ENCODE measurements at regions not wholly inside any gene's neighbourhood (a gene's known extent, or its start where the extent isn't known, plus 50 kb on each side); places are given as distances from the start of the nearest gene placed in this dataset.
"Not testable (repeated sequence)": the region's sequence is repeated elsewhere in the genome, so short reads cannot be mapped to it uniquely, and the experiment has no call there.

DNA sequence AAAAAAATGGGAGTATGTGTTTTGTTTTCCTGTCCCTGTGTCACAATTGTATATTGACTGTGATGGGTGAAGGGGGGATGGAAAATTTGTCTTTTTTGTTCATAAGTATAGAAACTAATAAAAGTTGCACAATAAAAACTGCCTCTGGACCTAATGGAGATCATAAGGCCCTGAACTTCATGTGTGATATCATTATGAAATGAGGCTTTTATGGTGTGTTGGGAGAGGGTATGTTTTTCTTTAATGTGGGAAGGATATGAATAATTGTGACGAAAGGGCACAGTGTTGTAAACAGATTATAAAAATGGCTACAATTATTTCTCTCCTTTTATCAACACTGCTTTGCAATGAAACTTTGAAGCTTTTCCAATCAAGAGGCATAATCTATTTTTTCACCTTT, 1889.3 kb upstream of the CELF4 start:
- no peak for DNase-seq (ENCODE audit: low spot score)

DNA sequence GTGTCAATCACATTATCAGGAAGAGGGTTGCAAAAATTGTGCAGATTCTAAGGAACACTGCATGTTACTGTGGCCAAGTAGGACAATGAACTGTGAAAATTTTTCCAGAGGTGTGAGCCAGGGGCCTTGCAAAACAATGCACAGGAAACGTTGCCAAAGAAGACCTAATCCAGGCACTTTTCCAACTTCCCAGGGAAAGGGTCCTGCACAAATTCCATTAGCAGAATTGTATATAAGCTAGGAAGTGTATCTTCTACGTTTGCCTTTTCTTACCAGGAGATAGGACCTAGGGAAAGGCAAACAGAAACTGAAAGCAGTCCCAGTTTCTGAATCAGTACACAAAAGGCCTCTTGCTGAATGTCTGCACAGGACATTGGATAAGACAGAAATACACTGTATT, 1888.3 kb upstream of the CELF4 start:
- peak; percentile 29 for DNase-seq (ENCODE audit: low spot score)

DNA sequence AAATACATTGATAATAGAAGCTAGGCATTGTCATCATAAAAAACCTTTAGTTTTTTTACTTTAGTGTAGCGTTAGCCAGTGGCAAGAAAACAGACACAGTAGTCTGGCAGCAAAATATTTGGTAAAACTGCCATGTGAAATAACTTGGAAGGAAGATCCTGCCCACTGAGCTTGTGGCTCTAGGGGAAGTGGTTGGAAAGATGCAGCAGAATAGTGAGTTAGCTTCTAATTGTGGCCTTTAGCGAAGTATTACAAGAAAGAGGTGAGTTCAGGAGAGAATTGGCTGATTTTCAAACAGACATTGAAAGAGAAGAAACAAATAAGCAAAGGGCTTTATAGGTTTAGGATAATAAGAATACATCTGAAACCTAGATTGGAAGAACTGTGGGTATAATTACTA, 1887.8 kb upstream of the CELF4 start:
- DNase-seq (ENCODE audit: low spot score) = no peak

GRCh38 chr18:39450958-39451357, 1885.4 kb upstream of the CELF4 start:
- DNase-seq (ENCODE audit: low spot score) = no peak

- DNase-seq (ENCODE audit: low spot score) = no peak
These were observed 1884.0 kb upstream of the CELF4 start for GRCh38 chr18:39449566-39449965.

DNA sequence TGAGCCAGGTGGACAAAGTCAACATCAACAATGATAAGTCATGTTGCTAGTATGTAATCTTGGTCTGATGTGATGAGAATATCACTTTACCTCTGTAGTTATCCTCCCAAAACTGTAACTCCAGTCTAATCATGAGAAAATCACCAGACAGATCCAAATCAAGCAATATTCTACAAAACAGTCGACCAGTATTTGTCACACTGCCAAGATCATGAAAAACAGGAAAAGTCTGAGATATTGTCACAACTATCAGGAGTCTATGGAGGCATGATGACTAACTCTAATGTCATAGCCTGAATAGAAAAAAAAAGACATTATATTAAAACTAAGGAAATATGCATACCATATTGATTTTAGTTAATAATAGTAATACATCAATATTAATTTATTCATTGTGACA, 1883.3 kb upstream of the CELF4 start:
- no peak for DNase-seq (ENCODE audit: low spot score)

DNA sequence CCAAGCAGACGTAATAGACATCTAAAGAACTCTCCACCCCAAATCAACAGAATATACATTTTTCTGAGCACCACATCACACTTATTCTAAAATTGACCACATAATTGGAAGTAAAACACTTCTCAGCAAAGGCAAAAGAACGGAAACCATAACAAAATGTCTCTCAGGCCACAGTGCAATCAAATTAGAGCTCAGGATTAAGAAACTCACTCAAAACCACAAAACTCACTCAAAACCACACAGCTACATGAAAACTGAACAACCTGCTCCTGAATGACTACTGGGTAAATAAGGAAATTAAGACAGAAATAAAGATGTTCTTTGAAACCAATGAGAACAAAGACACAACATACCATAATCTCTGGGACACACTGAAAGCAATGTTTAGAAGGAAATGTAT, 1879.4 kb upstream of the CELF4 start:
- not testable (repeated sequence) for DNase-seq (ENCODE audit: low spot score)

- no peak for DNase-seq (ENCODE audit: low spot score)
These were observed 1876.0 kb upstream of the CELF4 start for GRCh38 chr18:39441648-39442047.

DNA sequence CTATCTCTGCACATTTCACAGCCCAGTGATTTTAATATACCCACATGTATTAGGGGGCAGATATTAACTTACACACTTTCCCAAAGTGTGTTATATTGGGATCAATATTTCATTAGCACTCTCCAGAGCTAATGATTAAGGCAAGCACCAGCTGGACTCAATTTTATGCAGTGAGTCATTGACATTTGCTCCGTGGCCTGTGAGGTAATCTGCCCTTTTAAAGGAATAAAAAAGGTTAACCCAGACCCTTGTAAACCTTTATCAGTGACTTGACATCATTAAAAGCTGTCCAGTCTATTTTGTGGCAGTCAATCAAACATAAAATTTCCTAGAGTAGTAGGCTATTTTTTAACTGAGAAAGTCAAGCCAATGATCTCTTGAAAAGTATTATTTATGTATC, 1870.4 kb upstream of the CELF4 start:
- peak; percentile 19 for DNase-seq (ENCODE audit: low spot score)

DNA sequence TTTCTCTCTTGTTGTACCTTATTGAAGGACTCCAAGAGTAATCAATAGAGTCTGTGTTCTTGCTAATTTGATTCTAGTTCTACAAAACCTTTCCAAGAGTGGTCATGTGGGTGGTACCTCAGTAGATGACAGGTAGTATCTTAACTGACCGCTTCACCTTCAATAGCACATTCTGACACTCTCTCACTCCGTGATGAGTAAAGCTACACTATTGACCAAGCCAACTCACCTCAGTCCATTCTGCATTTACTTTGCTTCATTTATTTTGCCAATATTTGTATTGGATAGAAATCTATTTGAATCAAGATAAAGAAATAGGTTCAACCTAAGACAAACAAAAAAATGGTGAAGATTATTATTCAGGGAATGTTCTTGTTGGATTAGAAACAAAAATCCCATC, 1869.6 kb upstream of the CELF4 start:
- no peak for DNase-seq (ENCODE audit: low spot score)

- no peak for DNase-seq (ENCODE audit: low spot score)
These were observed 1868.8 kb upstream of the CELF4 start for GRCh38 chr18:39434223-39434920.

DNA sequence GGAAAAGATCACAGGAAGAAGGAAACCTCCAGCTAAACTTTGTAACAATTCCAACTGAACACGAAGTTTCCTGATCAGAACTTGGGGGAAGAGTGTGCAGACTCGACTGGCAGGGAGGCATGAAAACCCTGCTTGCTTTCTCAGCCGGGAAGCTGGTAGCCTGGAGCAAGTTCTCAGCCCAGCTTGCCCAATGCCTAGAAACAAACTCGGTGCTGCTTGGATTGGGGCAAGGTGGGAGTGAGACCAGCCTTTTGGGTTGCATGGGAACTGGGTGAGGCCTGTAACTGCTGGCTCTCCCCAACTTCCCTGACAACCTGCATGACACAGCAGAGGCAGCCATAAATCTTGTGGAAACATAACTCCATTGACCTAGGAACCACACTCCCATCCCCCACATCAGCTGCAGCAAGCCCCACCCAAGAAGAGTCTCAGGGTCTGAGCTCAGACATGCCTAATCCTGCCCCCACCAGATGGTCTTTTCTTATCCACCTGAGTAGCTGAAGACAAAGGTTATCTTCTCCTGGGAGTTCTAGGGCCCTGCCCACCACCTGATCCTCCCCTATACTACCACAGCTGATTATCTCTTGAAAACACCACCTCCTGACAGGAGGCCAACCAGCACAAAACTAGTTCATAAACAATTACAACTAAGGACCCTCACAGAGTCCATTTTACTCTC, 1859.7 kb upstream of the CELF4 start:
- DNase-seq (ENCODE audit: low spot score) = no peak

GRCh38 chr18:39424261-39424660, 1858.7 kb upstream of the CELF4 start:
- no peak for DNase-seq (ENCODE audit: low spot score)

- DNase-seq (ENCODE audit: low spot score) = no peak
These were observed 1855.7 kb upstream of the CELF4 start for GRCh38 chr18:39421276-39421675.

- no peak for DNase-seq (ENCODE audit: low spot score)
These were observed 1853.7 kb upstream of the CELF4 start for GRCh38 chr18:39419315-39419714.

DNA sequence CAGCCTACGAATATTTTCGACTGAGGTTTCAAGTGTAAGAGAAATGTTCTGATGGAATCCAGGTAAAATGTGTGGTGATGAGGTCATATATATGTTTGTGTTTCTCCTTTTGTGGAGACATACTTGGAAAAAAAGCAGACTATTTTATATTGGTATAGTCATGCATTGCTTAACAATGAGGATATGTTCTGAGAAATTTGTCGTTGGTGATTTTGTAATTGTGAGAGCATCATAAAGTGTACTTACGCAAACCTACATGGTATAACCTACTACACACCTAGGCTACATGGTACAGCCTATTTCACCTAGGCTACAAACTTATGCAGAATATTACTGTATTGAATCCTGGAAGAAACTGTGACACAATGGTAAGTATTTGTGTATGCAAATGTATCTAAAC, 1849.9 kb upstream of the CELF4 start:
- no peak for DNase-seq (ENCODE audit: low spot score)

GRCh38 chr18:39414009-39414700, 1848.6 kb upstream of the CELF4 start:
- no peak for DNase-seq (ENCODE audit: low spot score)

GRCh38 chr18:39406941-39407340, 1841.3 kb upstream of the CELF4 start:
- no peak for DNase-seq (ENCODE audit: low spot score)

DNA sequence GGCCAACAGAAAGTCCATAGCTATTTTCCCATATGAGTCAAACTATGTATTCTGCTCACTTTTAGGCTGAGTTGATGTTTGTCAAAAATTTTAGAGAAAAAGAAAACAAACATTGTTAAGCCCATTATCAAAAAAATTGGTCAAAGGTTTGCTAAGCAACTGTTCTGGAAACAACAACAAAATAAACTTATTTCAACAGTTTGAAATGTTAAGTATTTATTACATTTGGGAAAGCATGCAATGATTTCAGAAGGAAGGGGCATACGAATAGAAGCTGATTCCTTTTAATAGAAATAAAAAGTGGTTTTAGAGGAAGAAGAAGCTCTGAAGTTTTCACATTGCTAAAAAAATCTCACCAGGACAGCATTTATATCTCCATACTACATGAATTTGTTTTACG, 1837.5 kb upstream of the CELF4 start:
- no peak for DNase-seq (ENCODE audit: low spot score)

GRCh38 chr18:39399662-39400061, 1834.1 kb upstream of the CELF4 start:
- DNase-seq (ENCODE audit: low spot score) = no peak

DNA sequence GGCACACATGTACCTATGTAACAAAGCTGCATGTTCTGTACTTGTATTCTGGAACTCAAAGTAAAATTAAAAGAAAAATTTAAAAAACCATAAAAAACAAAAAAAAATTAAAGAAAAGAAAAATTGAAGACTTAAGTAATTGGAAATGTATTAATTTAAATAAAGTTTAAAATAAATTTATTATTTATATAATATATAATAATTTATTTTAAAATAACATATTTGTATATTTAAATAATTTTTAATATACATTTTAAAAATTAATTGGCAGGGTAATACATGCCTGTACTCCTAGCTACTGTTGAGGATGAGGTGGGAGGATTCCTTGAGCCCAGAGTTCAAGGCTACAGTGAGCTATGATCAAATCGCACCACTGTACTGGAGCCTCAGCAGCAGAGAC, 1830.6 kb upstream of the CELF4 start:
- no peak for DNase-seq (ENCODE audit: low spot score)

GRCh38 chr18:39389800-39390379, 1824.3 kb upstream of the CELF4 start:
- DNase-seq (ENCODE audit: low spot score) = no peak

DNA sequence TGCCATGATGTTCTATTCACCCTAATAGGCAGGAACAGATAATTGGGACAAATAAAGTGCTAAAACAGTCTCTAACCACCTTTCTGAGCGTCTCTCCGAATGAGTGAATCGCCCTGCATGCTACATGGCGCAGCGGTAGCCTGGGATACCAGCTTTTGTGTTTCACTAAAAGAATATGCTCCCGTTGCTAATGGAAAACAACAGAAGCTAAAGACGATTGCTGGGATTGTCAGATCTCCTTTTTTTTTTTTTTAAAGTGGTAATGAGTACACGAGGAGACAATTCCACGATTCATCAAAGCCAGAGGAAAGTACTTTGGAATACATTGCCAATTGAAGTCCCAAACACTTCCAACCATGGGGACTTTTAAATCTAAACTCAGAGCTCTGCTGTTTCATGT, 1815.3 kb upstream of the CELF4 start:
- no peak for DNase-seq (ENCODE audit: low spot score)
